Esophagus squamous epithelium (tissue), 4 donors: ENCODE measurements at regions not wholly inside any gene's neighbourhood (a gene's known extent, or its start where the extent isn't known, plus 50 kb on each side); places are given as distances from the start of the nearest gene placed in this dataset.

Experiments
- POLR2A ChIP-seq, 4 donors: fragments of 450-650 bp; IDR thresholded peaks; one replicate each; pipeline ENCODE4 v1.6.1; 2017; ENCODE audit warnings: antibody characterized with exemption in 4 of 4, mild to moderate bottlenecking in 4 of 4, moderate library complexity in 3 of 4
- TF ChIP-seq, protein P1 (sequence below), 6 experiments: fragments of 450-650 bp in 4 of 6; fragments of 200-600 bp in 2 of 6; sonication (generic) in 2 of 6; IDR thresholded peaks; one replicate each; pipeline ENCODE4 v1.5.1; 2016 to 2019; ENCODE audit warnings: antibody characterized with exemption in 6 of 6, mild to moderate bottlenecking in 4 of 6, moderate library complexity in 4 of 6

DNA sequence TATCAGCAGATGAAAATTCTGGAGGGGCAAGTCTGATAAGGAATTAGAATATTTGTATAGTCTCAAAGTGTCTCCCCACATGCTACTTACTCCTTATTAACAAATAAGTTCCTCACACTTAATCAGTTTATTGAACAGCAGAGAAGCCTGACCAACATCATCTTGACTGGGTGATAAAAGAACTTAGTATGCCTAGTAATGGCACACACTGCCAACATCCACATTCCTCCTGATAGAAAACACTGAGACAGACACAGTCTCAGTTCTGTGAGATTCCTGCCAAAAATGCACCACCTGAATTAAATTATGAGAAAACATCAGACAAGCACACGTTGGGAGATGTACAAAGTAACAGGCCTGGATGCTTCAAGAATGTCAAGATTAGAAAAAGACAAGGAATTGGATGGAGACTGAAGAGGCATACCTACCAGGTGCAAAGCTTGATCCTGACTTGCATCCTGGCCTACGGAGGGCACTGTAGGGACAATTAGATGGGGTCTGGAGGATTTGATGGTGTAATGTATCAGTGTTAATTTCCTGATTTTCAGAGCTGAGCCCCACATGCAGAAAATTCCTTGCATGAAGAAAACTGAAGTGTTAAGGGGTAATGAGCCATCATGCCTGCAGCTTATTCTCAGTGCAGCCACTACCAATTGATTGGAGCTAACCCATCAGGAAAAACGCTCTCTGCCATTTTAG lies 200.4 kb upstream of the SH3BP4 start:
- no peak for TF ChIP-seq POLR2A (IDR thresholded peaks at IDR 0.05)
- TF ChIP-seq, protein P1, sequence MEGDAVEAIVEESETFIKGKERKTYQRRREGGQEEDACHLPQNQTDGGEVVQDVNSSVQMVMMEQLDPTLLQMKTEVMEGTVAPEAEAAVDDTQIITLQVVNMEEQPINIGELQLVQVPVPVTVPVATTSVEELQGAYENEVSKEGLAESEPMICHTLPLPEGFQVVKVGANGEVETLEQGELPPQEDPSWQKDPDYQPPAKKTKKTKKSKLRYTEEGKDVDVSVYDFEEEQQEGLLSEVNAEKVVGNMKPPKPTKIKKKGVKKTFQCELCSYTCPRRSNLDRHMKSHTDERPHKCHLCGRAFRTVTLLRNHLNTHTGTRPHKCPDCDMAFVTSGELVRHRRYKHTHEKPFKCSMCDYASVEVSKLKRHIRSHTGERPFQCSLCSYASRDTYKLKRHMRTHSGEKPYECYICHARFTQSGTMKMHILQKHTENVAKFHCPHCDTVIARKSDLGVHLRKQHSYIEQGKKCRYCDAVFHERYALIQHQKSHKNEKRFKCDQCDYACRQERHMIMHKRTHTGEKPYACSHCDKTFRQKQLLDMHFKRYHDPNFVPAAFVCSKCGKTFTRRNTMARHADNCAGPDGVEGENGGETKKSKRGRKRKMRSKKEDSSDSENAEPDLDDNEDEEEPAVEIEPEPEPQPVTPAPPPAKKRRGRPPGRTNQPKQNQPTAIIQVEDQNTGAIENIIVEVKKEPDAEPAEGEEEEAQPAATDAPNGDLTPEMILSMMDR (IDR thresholded peaks at IDR 0.05): no peak
